PC-9 (cell line): ENCODE measurements at regions not wholly inside any gene's neighbourhood (a gene's known extent, or its start where the extent isn't known, plus 50 kb on each side); places are given as distances from the start of the nearest gene placed in this dataset.

Experiments used
- BruUV-seq: library from RNA; stranded (reverse); fragments of 400-500 nt; replicated peaks from 2 replicates; lab custom pipeline; 2021; lab: Mats Ljungman, UMichigan
- CTCF ChIA-PET: fragments of 300-600 bp; sonication (Branson Sonifier 250); formaldehyde crosslinking; loops from one replicate; lab custom pipeline; 2022; ENCODE audit warnings: antibody characterized with exemption; lab: Charles Lee
- POLR2A ChIA-PET: fragments of 300-600 bp; sonication (Branson Sonifier 250); formaldehyde crosslinking; loops from one replicate; lab custom pipeline; 2022; ENCODE audit warnings: antibody characterized with exemption; ENCODE audit not compliant: unreplicated experiment; lab: Charles Lee
- DNase-seq, 2 experiments: peaks; one replicate each; pipeline versions ENCODE4 v3.0.0 to v3.0.0-alpha.2; 2015 to 2022; ENCODE audit warnings: mixed read lengths in 1 of 2
- H2AFZ ChIP-seq: fragments of 200-600 bp; sonication (generic); 2 replicates; pipeline ENCODE4 v1.8.1; 2017; ENCODE audit warnings: antibody characterized with exemption
- H3F3A ChIP-seq: fragments of 200-600 bp; sonication (generic); 2 replicates; pipeline ENCODE4 v1.8.1; 2017; ENCODE audit warnings: antibody characterized with exemption, mild to moderate bottlenecking, low read depth; ENCODE audit not compliant: insufficient read depth
- H3K27ac ChIP-seq: fragments of 200-600 bp; sonication (generic); 2 replicates; pipeline ENCODE4 v1.6.1; 2016; ENCODE audit warnings: mixed run types
- H3K27me3 ChIP-seq: fragments of 200-600 bp; sonication (generic); 2 replicates; pipeline ENCODE4 v1.6.1; 2016; ENCODE audit warnings: low read depth, mixed run types; ENCODE audit not compliant: insufficient read depth
- H3K36me3 ChIP-seq: fragments of 200-600 bp; sonication (generic); 2 replicates; pipeline ENCODE4 v1.6.1; 2016; ENCODE audit warnings: low read depth, mixed run types
- H3K4me1 ChIP-seq: fragments of 200-600 bp; sonication (generic); replicated peaks from 2 replicates; pipeline ENCODE4 v1.6.1; 2016; ENCODE audit warnings: mixed run types; ENCODE audit not compliant: insufficient read depth
- H3K4me2 ChIP-seq: fragments of 200-600 bp; sonication (generic); 2 replicates; pipeline ENCODE4 v1.6.1; 2017; ENCODE audit warnings: mixed run types
- H3K4me3 ChIP-seq: fragments of 200-600 bp; sonication (generic); 2 replicates; pipeline ENCODE4 v1.6.1; 2016; ENCODE audit warnings: mixed run types
- H3K79me2 ChIP-seq: fragments of 200-600 bp; sonication (generic); 2 replicates; pipeline ENCODE4 v1.6.1; 2017; ENCODE audit warnings: low read depth, mixed run types
- H3K9me2 ChIP-seq: fragments of 200-600 bp; sonication (generic); 2 replicates; pipeline ENCODE4 v1.8.1; 2017; ENCODE audit warnings: mild to moderate bottlenecking; ENCODE audit not compliant: insufficient read depth
- H3K9me3 ChIP-seq: fragments of 200-600 bp; sonication (generic); 2 replicates; pipeline ENCODE4 v1.8.1; 2016; ENCODE audit warnings: low read depth; ENCODE audit not compliant: insufficient read depth
- H4K20me1 ChIP-seq: fragments of 200-600 bp; sonication (generic); 2 replicates; pipeline ENCODE4 v1.8.1; 2017; ENCODE audit not compliant: insufficient read depth
- EZH2 ChIP-seq: fragments of 200-600 bp; sonication (generic); IDR thresholded peaks from 2 replicates; pipeline ENCODE4 v1.8.0; 2017; ENCODE audit warnings: antibody characterized with exemption, low read depth
- intact Hi-C: fragments of 100-400 bp; cut with micrococcal nuclease; formaldehyde crosslinking; loops from one replicate; pipeline ENCODE4 v1.10.0; 2022; ENCODE audit not compliant: unreplicated experiment
- TF ChIP-seq, protein P1 (sequence below): fragments of 200-600 bp; sonication (generic); conservative IDR thresholded peaks from 2 replicates; pipeline ENCODE4 v1.6.1; 2017; ENCODE audit warnings: mixed run types, antibody characterized with exemption, mild to moderate bottlenecking, moderate library complexity

DNA sequence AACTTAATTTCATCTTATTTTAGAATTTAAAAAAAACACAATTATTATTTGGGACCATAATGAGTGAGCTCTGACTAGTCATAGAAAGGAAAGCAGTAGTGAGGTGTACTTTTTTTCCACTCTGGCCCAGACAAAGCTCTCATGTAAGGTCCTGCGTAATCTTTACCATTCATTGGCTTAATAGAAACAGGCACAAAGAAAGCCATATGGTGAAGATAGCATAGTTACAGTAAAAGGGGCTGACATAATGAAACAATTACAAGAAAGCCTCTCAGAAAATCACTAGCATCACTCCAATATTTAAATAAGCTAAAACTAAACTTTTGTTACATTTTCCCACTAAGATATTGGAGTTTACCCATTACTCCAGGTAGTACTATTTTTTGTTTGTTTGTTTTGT is 384.6 kb upstream of the ALCAM start:
- no peaks in the 10 kb centered on the region for H3K9me2 ChIP-seq
- H3K9me3 ChIP-seq = 0 out of 2 replicates have a peak, but pooled peaks cover 4% of the 10 kb centered on the region
- H3K27ac ChIP-seq = no peak overlapping the region
- no peaks in the 10 kb centered on the region for H3K27me3 ChIP-seq
- ChIA-PET POLR2A (no interaction called here), CTCF (no interaction called here)
- H2AFZ ChIP-seq = no peak overlapping the region; the same call in 1 of the 2 replicates
- H3K79me2 ChIP-seq = no peaks in the 10 kb centered on the region
- H3F3A ChIP-seq = no peaks in the 10 kb centered on the region
- no TSS peak for BruUV-seq
- no peak overlapping the region for H3K4me3 ChIP-seq
- no peaks in the 10 kb centered on the region for H4K20me1 ChIP-seq
- H3K4me2 ChIP-seq = no peak overlapping the region
- DNase-seq = no peak
- TF ChIP-seq, protein P1, sequence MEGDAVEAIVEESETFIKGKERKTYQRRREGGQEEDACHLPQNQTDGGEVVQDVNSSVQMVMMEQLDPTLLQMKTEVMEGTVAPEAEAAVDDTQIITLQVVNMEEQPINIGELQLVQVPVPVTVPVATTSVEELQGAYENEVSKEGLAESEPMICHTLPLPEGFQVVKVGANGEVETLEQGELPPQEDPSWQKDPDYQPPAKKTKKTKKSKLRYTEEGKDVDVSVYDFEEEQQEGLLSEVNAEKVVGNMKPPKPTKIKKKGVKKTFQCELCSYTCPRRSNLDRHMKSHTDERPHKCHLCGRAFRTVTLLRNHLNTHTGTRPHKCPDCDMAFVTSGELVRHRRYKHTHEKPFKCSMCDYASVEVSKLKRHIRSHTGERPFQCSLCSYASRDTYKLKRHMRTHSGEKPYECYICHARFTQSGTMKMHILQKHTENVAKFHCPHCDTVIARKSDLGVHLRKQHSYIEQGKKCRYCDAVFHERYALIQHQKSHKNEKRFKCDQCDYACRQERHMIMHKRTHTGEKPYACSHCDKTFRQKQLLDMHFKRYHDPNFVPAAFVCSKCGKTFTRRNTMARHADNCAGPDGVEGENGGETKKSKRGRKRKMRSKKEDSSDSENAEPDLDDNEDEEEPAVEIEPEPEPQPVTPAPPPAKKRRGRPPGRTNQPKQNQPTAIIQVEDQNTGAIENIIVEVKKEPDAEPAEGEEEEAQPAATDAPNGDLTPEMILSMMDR = no peak
- TF ChIP-seq EZH2 = no peak
- intact Hi-C loops = no loop called here
- no peaks in the 10 kb centered on the region for H3K36me3 ChIP-seq
- no peaks in the 10 kb centered on the region for H3K4me1 ChIP-seq

DNA sequence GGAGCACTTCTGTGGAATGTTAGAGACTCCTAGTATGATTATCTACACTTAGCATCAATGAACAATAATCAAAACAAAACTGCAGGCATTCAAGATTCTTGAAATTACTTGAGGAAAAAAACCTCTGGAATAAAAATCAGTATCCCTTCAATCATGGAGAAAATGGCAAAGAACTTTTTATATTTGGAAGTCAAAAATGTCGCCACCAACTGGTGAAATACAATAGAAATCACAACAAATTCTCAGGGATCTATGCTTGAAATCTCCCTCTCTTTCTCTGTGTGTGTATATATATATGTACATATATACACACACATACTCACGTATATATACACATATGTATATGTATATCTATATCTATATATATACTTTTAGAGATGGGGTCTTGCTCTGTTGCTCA is 378.9 kb upstream of the ALCAM start:
- Histone ChIP-seq H3K4me1 (no peaks in the 10 kb centered on the region), H3K27me3 (no peaks in the 10 kb centered on the region), H3K4me3 (no peak overlapping the region), H3K36me3 (no peaks in the 10 kb centered on the region), H3F3A (no peaks in the 10 kb centered on the region), H3K9me2 (no peaks in the 10 kb centered on the region), H3K4me2 (no peak overlapping the region), H3K27ac (no peak overlapping the region), H3K9me3 (no peaks in the 10 kb centered on the region), H2AFZ (no peak overlapping the region), H3K79me2 (no peaks in the 10 kb centered on the region), H4K20me1 (no peaks in the 10 kb centered on the region)
- no TSS peak for BruUV-seq
- TF ChIP-seq, protein P1 = peak; percentile 54; the same call in 1 of the 2 replicates
- no peak for TF ChIP-seq EZH2
- intact Hi-C loops = no loop called here
- CTCF ChIA-PET = no interaction called here
- POLR2A ChIA-PET = no interaction called here
- DNase-seq = no peak

DNA sequence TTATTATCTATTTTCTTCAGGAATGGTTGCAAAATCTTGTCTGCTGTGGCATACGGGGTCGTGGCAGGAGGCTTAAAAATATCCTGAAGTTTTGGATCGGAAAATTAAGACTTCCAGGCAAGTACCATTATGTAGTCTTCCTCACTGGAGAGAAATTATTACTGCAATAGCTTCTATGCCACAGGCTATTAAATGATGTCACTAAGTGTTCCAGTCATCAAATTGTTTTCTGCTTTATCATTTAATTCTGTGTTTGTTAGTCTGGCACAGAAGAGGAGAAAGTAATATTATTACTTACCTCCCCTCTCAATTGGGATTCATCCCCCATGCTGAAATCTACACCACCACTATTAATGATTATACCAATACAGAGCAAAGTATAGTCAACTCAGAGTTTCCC is 378.2 kb upstream of the ALCAM start:
- Histone ChIP-seq H4K20me1 (no peaks in the 10 kb centered on the region), H3F3A (no peaks in the 10 kb centered on the region), H2AFZ (no peak overlapping the region), H3K36me3 (no peaks in the 10 kb centered on the region), H3K79me2 (no peaks in the 10 kb centered on the region), H3K4me1 (no peaks in the 10 kb centered on the region), H3K4me3 (no peak overlapping the region), H3K9me2 (no peaks in the 10 kb centered on the region), H3K9me3 (no peaks in the 10 kb centered on the region), H3K4me2 (no peak overlapping the region), H3K27ac (no peak overlapping the region), H3K27me3 (no peaks in the 10 kb centered on the region)
- no peak for TF ChIP-seq EZH2
- TF ChIP-seq, protein P1 = no peak
- POLR2A ChIA-PET = no interaction called here
- DNase-seq = no peak
- intact Hi-C loops = no loop called here
- no TSS peak for BruUV-seq
- CTCF ChIA-PET = no interaction called here
